UCSD-AML1 (cell line): ENCODE measurements at regions not wholly inside any gene's neighbourhood (a gene's known extent, or its start where the extent isn't known, plus 50 kb on each side); places are given as distances from the start of the nearest gene placed in this dataset.

ENCODE experiments used
- DNase-seq: peaks from one replicate; lab custom pipeline; 2025; ENCODE audit not compliant: unreplicated experiment; lab: John Stamatoyannopoulos, UW

- DNase-seq: peak; percentile 42
These were observed 759.7 kb upstream of the FANCL start for GRCh38 chr2:59000796-59001195.

- DNase-seq: no peak
These were observed 751.1 kb upstream of the FANCL start for GRCh38 chr2:58992062-58992706.

- no peak for DNase-seq
These were observed 750.2 kb upstream of the FANCL start for GRCh38 chr2:58991357-58991756.

GRCh38 chr2:58985541-58985940 lies 744.4 kb upstream of the FANCL start:
- DNase-seq: no peak

- DNase-seq: no peak
These were observed 743.6 kb upstream of the FANCL start for GRCh38 chr2:58984731-58985130.

- DNase-seq: no peak
These were observed 742.0 kb upstream of the FANCL start for GRCh38 chr2:58983111-58983510.

GRCh38 chr2:58981237-58981636 lies 740.1 kb upstream of the FANCL start:
- DNase-seq: no peak

GRCh38 chr2:58976375-58977071 lies 735.4 kb upstream of the FANCL start:
- DNase-seq: no peak

GRCh38 chr2:58974881-58975280 lies 733.8 kb upstream of the FANCL start:
- DNase-seq: no peak

GRCh38 chr2:58974426-58974825 lies 733.3 kb upstream of the FANCL start:
- DNase-seq: no peak

GRCh38 chr2:58973811-58974281 lies 732.7 kb upstream of the FANCL start:
- no peak for DNase-seq

- no peak for DNase-seq
These were observed 731.6 kb upstream of the FANCL start for GRCh38 chr2:58972737-58973136.

- DNase-seq: no peak
These were observed 730.6 kb upstream of the FANCL start for GRCh38 chr2:58971511-58972360.

- DNase-seq: no peak
These were observed 729.2 kb upstream of the FANCL start for GRCh38 chr2:58970365-58970764.

- no peak for DNase-seq
These were observed 727.8 kb upstream of the FANCL start for GRCh38 chr2:58968885-58969284.

GRCh38 chr2:58967736-58968135 lies 726.6 kb upstream of the FANCL start:
- DNase-seq: no peak

- no peak for DNase-seq
These were observed 724.5 kb upstream of the FANCL start for GRCh38 chr2:58965602-58966001.

- DNase-seq: no peak
These were observed 718.9 kb upstream of the FANCL start for GRCh38 chr2:58959996-58960395.

- DNase-seq: no peak
These were observed 716.2 kb upstream of the FANCL start for GRCh38 chr2:58957188-58957840.

- no peak for DNase-seq
These were observed 713.8 kb upstream of the FANCL start for GRCh38 chr2:58954880-58955385.

GRCh38 chr2:58951722-58952121 lies 710.6 kb upstream of the FANCL start:
- DNase-seq: no peak
